ENCODE measurements at regions not wholly inside any gene's neighbourhood (a gene's known extent, or its start where the extent isn't known, plus 50 kb on each side); places are given as distances from the start of the nearest gene placed in this dataset.

DNA sequence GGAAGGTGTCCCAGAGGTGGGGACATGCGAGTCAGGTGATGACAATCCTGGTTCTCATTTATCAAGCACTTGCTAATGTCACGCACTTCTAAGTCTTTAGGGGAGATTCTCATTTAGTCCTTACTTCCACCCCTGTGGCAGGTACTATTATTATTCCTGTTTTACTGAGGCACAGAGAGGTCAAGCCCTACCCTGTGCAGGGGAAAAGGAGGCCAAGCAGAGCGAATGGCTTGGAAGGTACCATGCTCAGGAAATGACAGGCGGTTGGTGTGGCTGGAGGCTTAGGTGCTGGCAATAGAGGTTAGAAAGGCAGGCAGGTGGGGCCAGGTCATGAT, 268.9 kb downstream of the UACA start:
- peaks cover 40% of the 10 kb centered on the region for H3K4me1 ChIP-seq (ENCODE audit: insufficient read depth, poor library complexity, severe bottlenecking)
- H3K9me3 ChIP-seq (ENCODE audit: severe bottlenecking), result no peaks in the 10 kb centered on the region
- H3K4me3 ChIP-seq (ENCODE audit: severe bottlenecking), result no peak overlapping the region
- TF ChIP-seq CTCF (IDR thresholded peaks at IDR 0.05; ENCODE audit: poor library complexity, severe bottlenecking), result no peak
- ATAC-seq (ENCODE audit: low read depth), result no peak; the same call in 2 of the 3 replicates
- H3K27me3 ChIP-seq (ENCODE audit: insufficient read depth, poor library complexity, severe bottlenecking), result no peaks in the 10 kb centered on the region
- no peak for DNase-seq (ENCODE audit: low spot score)
- H3K36me3 ChIP-seq (ENCODE audit: low read depth), result no peaks in the 10 kb centered on the region
- peak overlapping the region; percentile 79 for H3K27ac ChIP-seq (ENCODE audit: poor library complexity, severe bottlenecking)

- Histone ChIP-seq H3K4me1 (ENCODE audit: insufficient read depth, poor library complexity, severe bottlenecking) (peaks cover 40% of the 10 kb centered on the region), H3K9me3 (ENCODE audit: severe bottlenecking) (no peaks in the 10 kb centered on the region), H3K27me3 (ENCODE audit: insufficient read depth, poor library complexity, severe bottlenecking) (no peaks in the 10 kb centered on the region), H3K36me3 (ENCODE audit: low read depth) (no peaks in the 10 kb centered on the region), H3K27ac (ENCODE audit: poor library complexity, severe bottlenecking) (peak overlapping the region; percentile 79), H3K4me3 (ENCODE audit: severe bottlenecking) (no peak overlapping the region)
- no peak for ATAC-seq (ENCODE audit: low read depth)
- no peak for TF ChIP-seq CTCF (IDR thresholded peaks at IDR 0.05; ENCODE audit: poor library complexity, severe bottlenecking)
- DNase-seq (ENCODE audit: low spot score), result no peak
Measured at GRCh38 chr15:70493787-70494516, 269.4 kb downstream of the UACA start.

- Histone ChIP-seq H3K27ac (ENCODE audit: poor library complexity, severe bottlenecking) (peak overlapping the region; percentile 79), H3K4me1 (ENCODE audit: insufficient read depth, poor library complexity, severe bottlenecking) (peaks cover 40% of the 10 kb centered on the region), H3K9me3 (ENCODE audit: severe bottlenecking) (no peaks in the 10 kb centered on the region), H3K4me3 (ENCODE audit: severe bottlenecking) (no peak overlapping the region), H3K36me3 (ENCODE audit: low read depth) (no peaks in the 10 kb centered on the region), H3K27me3 (ENCODE audit: insufficient read depth, poor library complexity, severe bottlenecking) (no peaks in the 10 kb centered on the region)
- no peak for TF ChIP-seq CTCF (IDR thresholded peaks at IDR 0.05; ENCODE audit: poor library complexity, severe bottlenecking)
- ATAC-seq (ENCODE audit: low read depth) (no peak), DNase-seq (ENCODE audit: low spot score) (no peak)
Measured at GRCh38 chr15:70493376-70493775, 270.0 kb downstream of the UACA start.

DNA sequence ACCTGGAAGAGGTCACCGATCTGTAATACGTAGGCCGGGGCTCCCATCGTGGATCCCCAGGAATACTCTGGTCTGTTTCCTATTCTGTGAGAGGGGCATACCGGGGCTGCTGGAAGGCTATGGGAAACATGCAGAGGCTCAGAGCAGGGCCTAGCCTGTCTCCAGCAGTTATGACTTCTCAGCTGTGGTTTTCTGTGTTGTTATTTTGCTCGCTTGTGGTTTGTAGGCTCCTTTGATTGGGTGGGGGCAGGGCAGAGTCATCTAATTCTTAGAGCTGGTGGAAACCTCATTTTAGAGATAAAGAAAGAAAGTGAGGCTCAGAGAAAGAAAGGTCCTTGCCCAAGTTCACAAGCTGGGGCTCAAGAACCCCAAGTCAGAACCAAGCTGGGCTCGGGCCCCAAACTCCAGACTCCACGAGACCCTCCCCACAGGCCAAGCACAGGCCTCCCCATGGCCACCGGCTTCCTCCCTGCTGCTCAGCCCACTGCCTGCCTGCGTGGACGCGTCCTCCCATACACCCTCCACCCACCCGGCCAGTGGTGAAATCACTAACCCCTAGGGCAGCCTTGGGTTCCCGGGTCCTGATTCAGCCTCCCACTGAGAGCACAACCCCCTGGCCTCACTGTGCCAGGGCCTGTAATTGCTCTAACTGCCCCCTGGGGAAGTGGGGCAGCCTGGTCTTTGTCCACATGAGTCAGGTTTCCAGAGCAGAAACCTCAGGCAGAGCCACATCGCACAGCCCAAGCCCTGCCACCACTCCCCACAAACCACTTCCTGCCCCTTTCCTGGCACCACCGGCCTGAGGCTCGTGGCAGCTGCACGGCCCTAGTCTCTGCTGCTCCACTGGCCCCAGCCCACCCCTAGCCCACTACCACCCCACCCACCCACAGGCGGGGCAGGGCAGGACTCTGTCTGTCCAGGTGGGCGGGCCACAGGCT, 270.8 kb downstream of the UACA start:
- peaks cover 40% of the 10 kb centered on the region for H3K4me1 ChIP-seq (ENCODE audit: insufficient read depth, poor library complexity, severe bottlenecking)
- peak overlapping the region; percentile 79 for H3K27ac ChIP-seq (ENCODE audit: poor library complexity, severe bottlenecking)
- H3K4me3 ChIP-seq (ENCODE audit: severe bottlenecking), result no peak overlapping the region

More for the DNA sequence above, 270.8 kb downstream of the UACA start:
- Histone ChIP-seq H3K9me3 (ENCODE audit: severe bottlenecking) (no peaks in the 10 kb centered on the region), H3K27me3 (ENCODE audit: insufficient read depth, poor library complexity, severe bottlenecking) (no peaks in the 10 kb centered on the region), H3K36me3 (ENCODE audit: low read depth) (no peaks in the 10 kb centered on the region)
- TF ChIP-seq CTCF (IDR thresholded peaks at IDR 0.05; ENCODE audit: poor library complexity, severe bottlenecking), result peak; percentile 25
- peak; percentile 92 for DNase-seq (ENCODE audit: low spot score)
- ATAC-seq (ENCODE audit: low read depth), result peak; percentile 64
